ENCODE measurements at regions not wholly inside any gene's neighbourhood (a gene's known extent, or its start where the extent isn't known, plus 50 kb on each side); places are given as distances from the start of the nearest gene placed in this dataset.

DNA sequence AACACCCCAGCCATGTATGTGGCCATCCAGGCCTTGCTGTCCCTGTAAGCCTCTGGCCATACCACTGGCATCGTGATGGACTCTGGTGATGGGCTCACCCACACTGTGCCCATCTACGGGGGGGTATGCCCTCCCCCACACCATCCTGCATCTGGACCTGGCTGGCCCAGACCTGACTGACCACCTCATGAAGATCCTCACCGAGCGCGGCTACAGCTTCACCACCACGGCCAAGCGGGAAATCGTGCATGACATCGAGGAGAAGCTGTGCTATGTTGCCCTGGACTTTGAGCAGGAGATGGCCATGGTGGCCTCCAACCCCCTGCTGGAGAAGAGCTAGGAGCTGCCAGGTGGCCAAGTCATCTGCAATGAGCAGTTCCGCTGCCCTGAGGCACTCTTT lies 80.4 kb upstream of the ZCCHC2 start:
- no peaks in the 10 kb centered on the region for H3K9me3 ChIP-seq (ENCODE audit: low read depth, low read length)
- TF ChIP-seq, protein P1, sequence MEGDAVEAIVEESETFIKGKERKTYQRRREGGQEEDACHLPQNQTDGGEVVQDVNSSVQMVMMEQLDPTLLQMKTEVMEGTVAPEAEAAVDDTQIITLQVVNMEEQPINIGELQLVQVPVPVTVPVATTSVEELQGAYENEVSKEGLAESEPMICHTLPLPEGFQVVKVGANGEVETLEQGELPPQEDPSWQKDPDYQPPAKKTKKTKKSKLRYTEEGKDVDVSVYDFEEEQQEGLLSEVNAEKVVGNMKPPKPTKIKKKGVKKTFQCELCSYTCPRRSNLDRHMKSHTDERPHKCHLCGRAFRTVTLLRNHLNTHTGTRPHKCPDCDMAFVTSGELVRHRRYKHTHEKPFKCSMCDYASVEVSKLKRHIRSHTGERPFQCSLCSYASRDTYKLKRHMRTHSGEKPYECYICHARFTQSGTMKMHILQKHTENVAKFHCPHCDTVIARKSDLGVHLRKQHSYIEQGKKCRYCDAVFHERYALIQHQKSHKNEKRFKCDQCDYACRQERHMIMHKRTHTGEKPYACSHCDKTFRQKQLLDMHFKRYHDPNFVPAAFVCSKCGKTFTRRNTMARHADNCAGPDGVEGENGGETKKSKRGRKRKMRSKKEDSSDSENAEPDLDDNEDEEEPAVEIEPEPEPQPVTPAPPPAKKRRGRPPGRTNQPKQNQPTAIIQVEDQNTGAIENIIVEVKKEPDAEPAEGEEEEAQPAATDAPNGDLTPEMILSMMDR (IDR thresholded peaks at IDR 0.05; ENCODE audit: extremely low read depth, low read depth, low read length), result no peak
- H3K79me2 ChIP-seq (ENCODE audit: insufficient read depth, low read length), result no peaks in the 10 kb centered on the region
- no peaks in the 10 kb centered on the region for H4K20me1 ChIP-seq (ENCODE audit: insufficient read depth, low read length)
- peaks cover 14% of the 10 kb centered on the region for H3K27me3 ChIP-seq (ENCODE audit: insufficient read depth, low read length)
- H3K27ac ChIP-seq (ENCODE audit: low read depth, low read length), result no peak overlapping the region
- peaks cover 15% of the 10 kb centered on the region for H3K4me1 ChIP-seq (ENCODE audit: insufficient read depth, low read length)
- H3K36me3 ChIP-seq (ENCODE audit: insufficient read depth, low read length), result no peaks in the 10 kb centered on the region
- no peak overlapping the region for H3K4me3 ChIP-seq (ENCODE audit: insufficient read depth, low read length)
- DNase-seq (ENCODE audit: insufficient read length, low spot score, missing footprints), result no peak
- no peak overlapping the region for H2AFZ ChIP-seq (ENCODE audit: low read length)
- no peak overlapping the region for H3K4me2 ChIP-seq (ENCODE audit: insufficient read depth, low read length)

GRCh38 chr18:62445386-62445917 lies 77.4 kb upstream of the ZCCHC2 start:
- no peaks in the 10 kb centered on the region for H3K9me3 ChIP-seq (ENCODE audit: low read depth, low read length)
- peaks cover 14% of the 10 kb centered on the region for H3K27me3 ChIP-seq (ENCODE audit: insufficient read depth, low read length)
- no peak for DNase-seq (ENCODE audit: insufficient read length, low spot score, missing footprints)
- H3K36me3 ChIP-seq (ENCODE audit: insufficient read depth, low read length), result no peaks in the 10 kb centered on the region
- H4K20me1 ChIP-seq (ENCODE audit: insufficient read depth, low read length), result no peaks in the 10 kb centered on the region
- peaks cover 5% of the 10 kb centered on the region for H3K4me1 ChIP-seq (ENCODE audit: insufficient read depth, low read length)
- no peak overlapping the region for H3K27ac ChIP-seq (ENCODE audit: low read depth, low read length)
- H3K4me3 ChIP-seq (ENCODE audit: insufficient read depth, low read length), result no peak overlapping the region
- TF ChIP-seq, protein P1 (IDR thresholded peaks at IDR 0.05; ENCODE audit: extremely low read depth, low read depth, low read length), result no peak
- no peaks in the 10 kb centered on the region for H3K79me2 ChIP-seq (ENCODE audit: insufficient read depth, low read length)
- no peak overlapping the region for H2AFZ ChIP-seq (ENCODE audit: low read length)
- no peak overlapping the region for H3K4me2 ChIP-seq (ENCODE audit: insufficient read depth, low read length)

GRCh38 chr18:62446511-62446910 lies 76.3 kb upstream of the ZCCHC2 start:
- Histone ChIP-seq H3K4me1 (ENCODE audit: insufficient read depth, low read length) (peaks cover 16% of the 10 kb centered on the region), H3K4me3 (ENCODE audit: insufficient read depth, low read length) (no peak overlapping the region), H3K9me3 (ENCODE audit: low read depth, low read length) (no peaks in the 10 kb centered on the region), H3K36me3 (ENCODE audit: insufficient read depth, low read length) (no peaks in the 10 kb centered on the region), H2AFZ (ENCODE audit: low read length) (no peak overlapping the region), H3K79me2 (ENCODE audit: insufficient read depth, low read length) (no peaks in the 10 kb centered on the region), H3K27me3 (ENCODE audit: insufficient read depth, low read length) (peaks cover 14% of the 10 kb centered on the region), H3K4me2 (ENCODE audit: insufficient read depth, low read length) (no peak overlapping the region), H4K20me1 (ENCODE audit: insufficient read depth, low read length) (no peaks in the 10 kb centered on the region), H3K27ac (ENCODE audit: low read depth, low read length) (no peak overlapping the region)
- DNase-seq (ENCODE audit: insufficient read length, low spot score, missing footprints), result no peak
- TF ChIP-seq, protein P1 (IDR thresholded peaks at IDR 0.05; ENCODE audit: extremely low read depth, low read depth, low read length), result no peak

- H2AFZ ChIP-seq (ENCODE audit: low read length), result no peak overlapping the region
- H4K20me1 ChIP-seq (ENCODE audit: insufficient read depth, low read length), result no peaks in the 10 kb centered on the region
- no peak for DNase-seq (ENCODE audit: insufficient read length, low spot score, missing footprints)
- TF ChIP-seq, protein P1 (IDR thresholded peaks at IDR 0.05; ENCODE audit: extremely low read depth, low read depth, low read length), result no peak
- no peaks in the 10 kb centered on the region for H3K79me2 ChIP-seq (ENCODE audit: insufficient read depth, low read length)
- H3K4me2 ChIP-seq (ENCODE audit: insufficient read depth, low read length), result no peak overlapping the region
- no peaks in the 10 kb centered on the region for H3K36me3 ChIP-seq (ENCODE audit: insufficient read depth, low read length)
- H3K4me1 ChIP-seq (ENCODE audit: insufficient read depth, low read length), result peaks cover 25% of the 10 kb centered on the region
- H3K9me3 ChIP-seq (ENCODE audit: low read depth, low read length), result no peaks in the 10 kb centered on the region
- no peak overlapping the region for H3K4me3 ChIP-seq (ENCODE audit: insufficient read depth, low read length)
- H3K27me3 ChIP-seq (ENCODE audit: insufficient read depth, low read length), result peaks cover 12% of the 10 kb centered on the region
- no peak overlapping the region for H3K27ac ChIP-seq (ENCODE audit: low read depth, low read length)
Measured at GRCh38 chr18:62447652-62448051, 75.2 kb upstream of the ZCCHC2 start.

All from osteoblast (primary cell).